ENCODE measurements at regions not wholly inside any gene's neighbourhood (a gene's known extent, or its start where the extent isn't known, plus 50 kb on each side); places are given as distances from the start of the nearest gene placed in this dataset.
A peak's percentile ranks its signal among the peaks of the same experiment; 100 is the strongest.
"Not testable (repeated sequence)": the region's sequence is repeated elsewhere in the genome, so short reads cannot be mapped to it uniquely, and the experiment has no call there.

DNA sequence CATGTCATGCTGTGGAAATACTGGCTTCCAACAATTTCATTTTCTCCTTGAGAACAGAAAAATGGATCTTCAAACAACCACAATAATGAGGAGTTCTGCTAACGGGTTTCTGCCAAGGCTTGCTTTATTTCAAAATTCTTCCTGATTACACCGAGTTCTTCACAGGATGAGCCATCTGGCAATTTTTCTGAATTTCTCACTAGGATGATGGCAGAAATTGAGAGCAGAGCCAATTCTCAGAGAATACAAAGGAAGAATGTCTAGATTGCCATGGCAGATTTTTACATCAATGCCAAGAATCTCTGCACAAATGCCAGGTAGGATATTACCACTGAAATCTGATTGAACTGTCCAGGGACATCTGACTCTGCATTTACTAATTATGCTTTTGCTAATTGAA, 619.0 kb upstream of the CHRM3 start:
- DNase-seq (ENCODE audit: low read depth, low spot score): no peak

DNA sequence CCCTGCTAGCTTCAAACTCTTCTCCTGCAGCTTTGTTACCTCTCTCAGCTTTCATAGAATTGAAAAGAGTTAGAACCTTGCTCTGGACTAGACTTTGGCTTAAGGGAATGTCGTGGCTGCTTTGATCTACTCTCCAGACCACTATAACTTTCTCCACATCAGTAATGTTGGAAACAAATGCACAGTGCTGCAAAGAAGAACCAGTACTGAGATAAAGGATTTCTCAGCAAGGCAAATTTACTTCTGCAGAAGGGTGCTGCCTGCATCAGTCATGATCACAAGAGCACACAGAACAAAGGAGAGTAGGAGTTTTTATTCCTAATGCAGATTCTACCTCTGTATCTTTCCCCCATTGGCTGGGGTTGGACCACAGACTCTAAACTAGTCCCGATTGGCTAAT, 621.6 kb upstream of the CHRM3 start:
- no peak for DNase-seq (ENCODE audit: low read depth, low spot score)

DNA sequence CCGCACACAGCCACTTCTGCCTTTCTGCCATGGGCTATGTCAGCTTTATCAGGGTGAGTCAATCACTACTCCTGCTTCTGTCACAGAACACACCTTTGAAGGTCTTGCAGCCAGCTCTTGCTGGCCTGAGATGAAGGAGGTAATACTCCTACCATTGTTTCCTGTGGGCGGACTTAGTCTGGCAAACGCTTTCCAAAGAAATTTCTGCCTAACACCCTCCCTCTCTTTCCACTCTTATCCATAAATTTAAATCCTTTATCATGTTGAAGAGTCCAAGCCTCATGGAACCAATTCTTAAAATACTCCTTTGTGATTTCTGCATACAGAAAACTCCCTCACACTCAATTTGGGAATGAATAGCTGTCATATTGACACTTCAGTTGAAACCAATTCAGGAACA, 633.1 kb upstream of the CHRM3 start:
- DNase-seq (ENCODE audit: low read depth, low spot score): no peak

DNA sequence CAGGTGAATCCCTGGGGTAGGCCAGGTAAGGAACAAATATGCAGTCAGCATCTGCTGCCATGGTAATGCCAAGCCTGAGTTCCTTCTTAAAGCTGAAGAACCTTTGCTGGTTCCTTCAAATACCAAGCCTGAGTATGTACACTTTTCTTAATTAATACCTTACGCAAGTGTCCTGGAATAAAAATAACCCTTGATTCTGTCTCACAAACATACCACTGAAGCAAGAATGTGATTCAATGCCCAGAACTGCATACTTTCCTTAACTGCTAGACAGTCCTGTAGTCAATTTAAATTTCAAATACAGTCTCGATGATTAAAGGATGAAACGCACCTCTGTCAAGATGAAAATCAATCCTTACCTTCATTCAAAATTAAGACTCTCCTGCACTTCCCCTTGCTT, 634.0 kb upstream of the CHRM3 start:
- peak; percentile 25 for DNase-seq (ENCODE audit: low read depth, low spot score)

DNA sequence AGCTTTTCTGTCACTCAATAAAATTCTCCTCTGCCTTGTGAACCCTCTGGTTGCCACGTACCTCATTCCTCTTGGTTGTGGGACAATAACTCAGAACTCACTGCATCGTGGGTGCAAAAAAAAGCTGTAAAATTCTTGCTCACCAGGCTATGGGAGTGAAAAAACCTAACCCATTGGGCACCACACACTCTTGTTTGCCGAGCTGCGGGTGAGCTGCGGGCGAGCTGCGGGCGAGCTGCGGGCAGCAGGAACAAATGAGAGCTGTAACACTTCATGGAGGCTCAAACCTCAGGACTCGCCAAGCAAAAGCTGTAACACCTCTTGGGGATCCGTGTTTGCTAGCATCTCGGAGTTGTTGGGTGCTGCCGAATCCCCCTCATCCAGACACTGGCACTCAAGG, 641.3 kb upstream of the CHRM3 start:
- no peak for DNase-seq (ENCODE audit: low read depth, low spot score)

DNA sequence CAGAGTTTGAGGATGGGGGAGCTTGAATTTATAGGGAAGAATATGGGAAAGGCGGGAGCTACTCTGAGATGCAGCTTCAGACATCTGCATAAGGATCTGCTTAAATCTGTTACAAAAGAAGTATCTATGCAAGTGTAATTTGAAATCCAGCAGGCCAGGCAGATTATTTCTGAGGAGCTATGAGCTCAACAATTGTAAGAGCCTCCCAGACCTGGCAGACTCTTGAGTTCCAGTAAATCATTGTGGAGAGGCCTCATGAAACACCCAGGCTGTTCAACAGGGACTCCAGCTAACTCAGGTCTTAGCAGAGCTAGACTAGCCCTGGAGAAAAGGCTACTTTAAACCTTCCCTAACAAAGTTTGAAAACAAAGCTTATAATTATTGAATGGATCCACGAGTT, 647.5 kb upstream of the CHRM3 start:
- no peak for DNase-seq (ENCODE audit: low read depth, low spot score)

DNA sequence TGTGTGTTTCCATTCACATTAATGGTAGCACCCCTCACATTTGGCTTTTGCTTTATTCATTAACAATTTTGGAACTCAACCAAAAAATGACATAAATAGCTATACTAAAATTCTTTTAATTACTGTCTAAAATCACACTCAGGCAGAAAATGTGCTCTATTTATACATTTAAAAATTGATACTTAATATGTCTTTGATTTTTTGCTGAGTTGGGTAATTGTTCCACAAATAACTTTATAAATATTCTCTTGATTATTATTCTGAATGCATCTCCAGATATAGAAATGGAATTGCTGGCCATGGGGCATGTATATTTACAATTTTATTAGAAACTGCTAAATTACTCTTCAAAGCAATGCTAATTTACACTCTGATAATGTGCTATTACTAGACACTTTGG, 658.7 kb upstream of the CHRM3 start:
- no peak for DNase-seq (ENCODE audit: low read depth, low spot score)

DNA sequence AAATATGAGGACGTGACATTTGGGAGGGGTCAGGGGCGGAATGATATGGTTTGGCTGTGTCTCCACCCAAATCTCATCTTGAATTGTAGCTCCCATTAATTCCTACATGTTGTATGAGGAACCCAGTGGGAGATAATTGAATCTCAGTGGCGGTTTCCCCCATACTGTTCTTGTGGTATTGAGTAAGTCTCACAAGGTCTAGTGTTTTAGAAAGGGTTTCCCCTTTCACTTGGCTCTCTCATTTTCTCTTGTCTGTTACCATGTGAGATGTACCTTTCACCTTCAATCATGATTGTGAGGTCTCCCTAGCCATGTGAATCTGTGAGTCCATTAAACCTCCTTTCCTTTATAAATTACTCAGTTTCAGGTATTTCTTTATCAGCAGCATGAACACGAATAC, 663.6 kb upstream of the CHRM3 start:
- DNase-seq (ENCODE audit: low read depth, low spot score): no peak

DNA sequence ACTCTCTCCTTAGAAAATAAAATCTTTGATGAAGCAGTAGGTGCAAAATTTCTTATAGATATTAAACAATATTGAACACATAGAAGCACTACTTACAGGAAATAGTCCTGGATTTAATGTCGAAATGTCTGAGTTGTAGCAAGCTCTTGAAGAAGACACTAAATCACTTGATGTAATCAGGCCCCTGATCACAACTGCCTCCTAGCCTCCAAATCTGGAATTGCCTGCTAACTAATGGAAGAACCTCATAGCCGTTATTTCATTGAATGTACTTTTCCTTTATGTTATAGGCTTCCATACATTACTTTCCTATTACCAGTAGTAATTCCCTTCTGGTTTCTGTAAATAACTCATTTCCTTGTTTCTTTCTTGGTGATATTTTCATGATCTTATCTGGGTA, 675.7 kb upstream of the CHRM3 start:
- DNase-seq (ENCODE audit: low read depth, low spot score): no peak

DNA sequence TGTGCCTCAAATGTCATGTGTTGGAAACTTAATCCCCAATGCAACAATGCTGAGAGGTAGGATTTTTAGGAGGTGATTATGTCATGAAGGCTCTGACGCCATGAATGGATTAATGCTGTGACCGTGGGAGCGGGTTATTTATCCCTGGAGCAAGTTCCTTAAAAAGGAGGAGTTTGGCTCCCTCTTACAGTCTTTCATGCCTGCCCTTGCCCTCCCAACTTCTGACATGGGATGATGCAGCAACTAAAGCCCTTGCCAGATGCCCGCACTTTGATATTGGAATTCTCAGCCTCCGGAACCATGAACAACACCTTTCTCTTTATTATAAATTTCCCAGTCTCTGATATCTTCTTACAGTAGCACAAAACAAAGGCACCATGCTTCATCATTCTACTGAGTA, 685.3 kb upstream of the CHRM3 start:
- DNase-seq (ENCODE audit: low read depth, low spot score): no peak

DNA sequence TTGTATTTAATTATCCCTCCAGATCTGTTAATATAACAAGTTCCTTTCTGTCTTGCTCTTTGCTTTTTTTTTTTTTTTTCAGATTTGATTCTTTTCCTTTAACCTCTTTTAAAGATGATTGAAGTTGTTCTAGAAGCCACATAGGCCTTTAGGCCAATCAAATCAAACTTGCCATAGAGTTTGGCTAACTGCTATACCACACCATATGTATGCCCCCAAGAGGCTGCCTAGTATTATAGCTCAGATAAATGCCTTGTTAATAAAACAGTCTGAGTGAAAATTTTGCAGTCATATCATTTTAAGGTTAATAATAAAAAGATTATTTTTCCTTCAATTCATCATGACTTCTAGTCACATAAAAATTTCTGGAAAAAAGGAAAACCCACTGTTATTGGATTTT, 696.0 kb upstream of the CHRM3 start:
- peak; percentile 6 for DNase-seq (ENCODE audit: low read depth, low spot score)

DNA sequence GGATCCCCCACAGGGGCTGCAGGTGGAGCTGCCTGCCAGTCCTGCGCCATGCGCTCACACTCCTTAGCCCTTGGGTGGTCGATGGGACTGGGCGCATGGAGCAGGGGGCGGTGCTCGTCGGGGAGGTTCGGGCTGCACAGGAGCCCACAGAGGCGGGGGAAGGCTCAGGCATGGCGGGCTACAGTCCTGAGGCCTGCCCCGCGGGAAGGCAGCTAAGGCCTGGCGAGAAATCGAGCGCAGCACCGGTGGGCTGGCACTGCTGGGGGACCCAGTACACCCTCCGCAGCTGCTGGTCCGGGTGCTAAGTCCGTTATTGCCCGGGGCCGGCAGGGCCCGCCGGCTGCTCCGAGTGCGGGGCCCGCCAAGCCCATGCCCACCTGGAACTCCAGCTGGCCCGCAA, 701.8 kb upstream of the CHRM3 start:
- DNase-seq (ENCODE audit: low read depth, low spot score): not testable (repeated sequence)

DNA sequence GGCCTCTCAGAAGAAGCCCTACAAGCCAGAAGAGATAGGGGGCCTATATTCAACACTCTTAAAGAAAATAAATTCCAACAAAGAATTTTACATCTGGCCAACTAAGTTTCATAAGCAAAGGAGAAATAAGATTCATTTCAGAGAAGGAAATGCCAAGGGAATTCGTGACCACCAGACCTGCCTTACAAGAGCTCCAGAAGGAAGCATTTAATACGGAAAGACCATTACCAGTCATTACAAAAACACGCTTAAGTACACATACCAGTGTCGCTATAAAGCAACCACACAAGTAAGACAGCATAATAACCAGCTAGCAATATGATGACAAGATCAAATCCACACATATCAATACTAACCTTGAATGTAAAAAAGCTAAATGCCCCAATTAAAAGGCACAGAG, 704.9 kb upstream of the CHRM3 start:
- no peak for DNase-seq (ENCODE audit: low read depth, low spot score)

DNA sequence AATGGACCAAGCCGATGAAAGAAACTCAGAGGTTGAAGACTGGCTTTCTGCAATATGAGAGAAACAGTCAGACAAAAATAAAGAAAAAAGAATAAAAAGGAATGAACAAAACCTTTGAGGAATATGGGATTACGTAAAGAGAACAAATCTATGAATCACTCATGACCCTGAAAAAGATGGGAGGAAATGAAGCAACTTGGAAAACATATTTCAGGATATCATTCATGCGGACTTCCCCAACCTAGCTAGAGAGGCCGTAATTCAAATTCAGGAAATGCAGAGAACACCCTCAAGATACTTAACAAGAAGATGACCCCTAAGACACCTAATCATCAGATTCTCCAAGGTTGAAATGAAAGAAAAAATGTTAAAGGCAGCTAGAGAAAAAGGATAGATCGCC, 705.3 kb upstream of the CHRM3 start:
- no peak for DNase-seq (ENCODE audit: low read depth, low spot score)

DNA sequence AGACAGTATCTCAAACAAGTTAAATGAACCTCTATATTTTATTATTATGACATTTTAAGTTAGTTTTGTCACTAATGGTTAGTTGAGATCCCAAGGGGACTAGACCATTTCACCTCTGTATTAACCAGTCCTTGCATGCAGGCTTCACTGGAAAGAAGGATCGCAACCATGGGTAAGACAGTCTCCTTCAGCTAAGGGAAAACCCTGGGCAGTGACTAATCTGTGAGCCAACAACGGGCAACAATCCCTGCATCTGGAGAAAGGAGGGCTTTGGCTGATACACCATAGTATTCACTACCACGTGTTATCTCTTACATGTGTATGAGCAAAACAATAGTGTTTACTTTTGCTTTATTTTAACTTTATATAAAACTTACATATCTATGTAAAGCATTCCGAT, 708.8 kb upstream of the CHRM3 start:
- DNase-seq (ENCODE audit: low read depth, low spot score): no peak

DNA sequence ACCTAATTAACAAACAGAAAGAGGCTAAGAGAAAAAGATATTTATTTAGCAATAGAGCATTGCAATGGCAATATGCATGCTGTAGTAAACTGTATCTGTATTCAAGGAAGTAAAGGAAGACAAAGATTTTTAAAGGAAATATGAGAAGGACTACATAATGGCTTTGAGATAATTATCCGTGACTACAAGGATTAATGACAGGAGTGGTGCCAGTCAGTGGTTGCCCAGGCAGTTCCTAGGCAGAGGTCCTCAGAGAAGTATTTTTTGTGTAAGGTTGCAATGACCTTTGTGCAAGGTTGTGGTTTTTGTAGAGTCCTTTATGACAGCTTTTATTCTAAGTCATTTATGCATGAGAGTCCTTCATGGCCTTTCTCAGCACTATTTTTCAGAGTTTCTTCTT, 711.1 kb upstream of the CHRM3 start:
- DNase-seq (ENCODE audit: low read depth, low spot score): no peak

DNA sequence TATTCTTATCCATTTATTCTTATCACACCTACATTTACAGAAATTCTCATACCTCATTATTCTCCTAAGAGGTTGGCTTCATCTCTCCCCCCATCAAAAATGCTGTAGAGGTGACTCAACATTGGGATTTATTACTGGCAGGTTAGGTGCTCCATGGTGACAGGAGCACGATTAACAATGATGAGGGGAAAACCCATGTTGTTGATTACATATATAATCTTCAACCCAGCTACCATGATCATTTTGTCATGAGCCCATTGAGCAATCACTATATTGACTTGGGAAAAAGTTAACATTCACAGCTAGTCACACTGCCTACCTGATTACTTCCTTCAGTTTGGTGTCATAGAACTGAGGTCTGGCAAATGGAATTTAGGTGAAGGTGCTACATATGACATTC, 712.1 kb upstream of the CHRM3 start:
- DNase-seq (ENCODE audit: low read depth, low spot score): no peak

DNA sequence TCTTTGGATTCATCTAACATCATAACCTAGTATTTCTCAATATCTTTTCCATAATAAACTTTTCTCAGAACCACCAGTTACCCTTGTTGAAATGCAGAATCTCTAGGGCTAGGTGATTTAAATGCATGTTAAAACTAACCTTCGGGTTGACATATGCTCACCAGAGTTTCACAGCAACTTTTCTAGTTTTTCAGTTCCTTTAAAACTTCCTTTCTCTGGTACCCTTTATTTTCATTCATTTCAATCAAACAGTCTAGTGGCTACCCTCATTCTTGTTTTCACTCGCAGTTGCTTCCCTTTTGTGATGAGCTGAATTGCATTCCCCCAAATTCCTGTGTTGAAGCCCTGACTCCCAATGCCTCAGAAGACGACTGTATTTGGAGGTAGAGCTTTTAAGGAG, 712.8 kb upstream of the CHRM3 start:
- DNase-seq (ENCODE audit: low read depth, low spot score): no peak

DNA sequence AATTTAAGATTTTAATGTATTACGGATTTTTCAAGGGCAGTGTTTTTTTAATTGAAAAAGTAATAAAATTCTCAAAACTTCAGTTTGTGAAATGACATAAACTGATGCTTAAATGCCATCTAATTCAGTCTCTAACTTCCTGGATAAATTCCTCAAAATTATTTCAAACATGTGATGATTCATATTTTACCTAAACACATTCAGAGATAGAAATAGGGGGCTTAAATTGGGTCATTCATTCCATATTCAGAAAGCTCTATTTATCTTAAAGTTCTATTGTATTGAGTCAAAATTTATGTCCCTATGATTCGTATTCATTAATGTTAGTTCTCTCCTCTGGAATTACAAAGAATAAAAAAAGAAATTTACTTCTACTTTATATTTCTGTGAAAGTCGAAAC, 713.6 kb upstream of the CHRM3 start:
- DNase-seq (ENCODE audit: low read depth, low spot score): no peak

DNA sequence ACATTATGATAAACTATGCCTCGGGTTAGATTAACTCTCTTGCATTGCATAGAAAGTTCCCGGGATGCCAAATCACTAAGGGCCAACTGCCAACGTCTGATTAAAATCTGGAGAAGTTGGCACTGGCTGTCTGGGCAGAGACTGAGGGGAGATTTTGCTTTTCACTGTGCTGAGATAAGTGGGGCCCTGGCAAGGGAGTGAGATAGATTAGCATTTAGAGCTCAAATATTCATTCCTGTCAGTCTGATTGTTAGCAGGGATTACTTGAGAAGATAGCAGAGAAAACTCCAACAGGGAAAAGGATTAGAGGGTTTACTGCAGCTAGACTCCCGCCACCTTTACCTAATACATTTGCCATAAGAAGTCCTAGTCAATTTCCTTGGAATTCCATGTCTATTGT, 714.1 kb upstream of the CHRM3 start:
- peak; percentile 67 for DNase-seq (ENCODE audit: low read depth, low spot score)

DNA sequence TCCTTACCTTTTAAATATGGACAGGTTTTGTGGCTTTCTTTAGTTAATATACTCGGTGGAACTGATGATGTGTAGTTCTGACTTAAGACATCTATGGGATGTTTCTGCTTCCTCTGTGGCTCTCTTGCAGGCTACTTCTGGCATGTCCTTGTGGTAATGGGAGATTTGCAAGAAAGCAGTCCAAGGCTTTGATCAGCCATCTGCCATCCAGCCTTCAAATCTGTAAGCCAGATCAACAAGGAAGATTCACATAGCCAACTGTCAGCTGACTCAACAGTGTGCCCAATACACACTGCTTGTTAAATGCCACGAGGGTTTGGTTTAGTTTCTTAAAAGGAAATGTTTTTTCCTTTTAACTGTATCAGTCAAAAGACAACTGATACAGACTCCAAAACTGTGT, 722.2 kb upstream of the CHRM3 start:
- DNase-seq (ENCODE audit: low read depth, low spot score): no peak

DNA sequence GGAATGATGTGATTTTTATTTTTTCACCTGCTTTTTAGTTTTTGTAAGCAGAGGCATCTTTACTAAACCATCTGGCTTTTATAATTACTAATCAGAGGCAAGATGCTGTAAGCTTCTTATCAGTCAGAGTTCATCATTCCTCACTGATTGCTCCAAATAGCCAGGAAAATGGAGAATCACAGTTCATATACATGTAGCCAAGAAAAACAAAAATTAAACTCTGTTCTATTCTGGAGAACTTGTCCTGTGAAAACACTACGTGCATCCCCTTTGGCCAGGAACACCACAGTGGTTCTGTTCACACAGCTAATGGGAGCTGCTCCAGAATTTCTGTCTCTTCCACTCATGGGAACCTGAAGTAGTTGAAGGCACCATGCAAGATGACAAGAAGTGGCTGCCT, 725.5 kb upstream of the CHRM3 start:
- peak; percentile 39 for DNase-seq (ENCODE audit: low read depth, low spot score)

DNA sequence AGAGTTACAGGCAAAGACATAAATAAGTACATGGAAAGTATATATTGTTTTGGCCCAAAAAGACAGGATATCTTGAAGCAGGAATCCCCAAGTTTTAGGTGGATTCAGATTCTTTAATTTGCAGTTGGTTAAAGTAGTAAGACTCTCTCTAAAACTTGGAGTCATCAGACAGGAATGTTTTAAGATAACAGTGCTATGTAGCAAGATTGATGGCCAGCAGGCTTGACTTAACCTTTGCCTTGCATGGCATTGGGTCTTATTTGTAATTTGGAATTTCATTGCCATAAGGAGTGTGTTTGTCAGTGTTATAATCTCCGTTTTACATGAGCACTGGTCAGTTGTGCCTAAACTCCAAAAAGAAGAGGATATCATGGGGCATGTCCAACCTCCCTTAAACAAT, 727.6 kb upstream of the CHRM3 start:
- peak; percentile 65 for DNase-seq (ENCODE audit: low read depth, low spot score)

DNA sequence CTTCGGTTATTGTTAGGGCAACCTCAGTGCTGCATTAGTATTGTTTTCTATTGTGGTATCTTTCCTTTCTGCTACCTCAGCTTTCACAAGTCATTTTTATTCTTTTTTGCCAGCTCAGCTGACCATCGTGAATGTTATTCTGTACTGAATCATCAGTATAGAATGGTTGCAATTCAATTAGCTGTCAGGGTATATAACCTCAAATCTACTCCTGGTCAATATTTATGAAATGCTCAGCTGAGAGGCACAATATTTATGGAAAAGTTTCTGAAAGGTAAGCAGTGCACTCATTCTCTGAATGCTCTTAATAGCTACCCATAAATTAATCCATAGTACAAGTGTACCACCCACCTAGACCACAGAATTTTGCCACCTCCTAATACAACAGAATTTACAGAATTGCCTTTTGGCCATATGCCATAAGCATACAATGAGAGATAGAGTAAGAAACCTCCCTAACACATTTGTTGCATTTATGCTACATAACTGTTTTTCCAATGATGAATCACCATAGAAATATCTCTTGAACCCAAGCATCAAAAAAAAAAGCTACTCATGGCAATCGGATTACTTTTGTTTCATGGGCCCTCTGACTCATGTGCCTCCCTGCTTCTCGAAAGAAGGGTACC, 732.6 kb upstream of the CHRM3 start:
- peak; percentile 73 for DNase-seq (ENCODE audit: low read depth, low spot score)
